GM19328 (cell line): ENCODE measurements at regions not wholly inside any gene's neighbourhood (a gene's known extent, or its start where the extent isn't known, plus 50 kb on each side); places are given as distances from the start of the nearest gene placed in this dataset.
"Not testable (repeated sequence)": the region's sequence is repeated elsewhere in the genome, so short reads cannot be mapped to it uniquely, and the experiment has no call there.

ENCODE experiments used
- ATAC-seq: cut with Tn5 transposase; IDR thresholded peaks from one replicate; pipeline ENCODE4 v1.9.1; 2021; ENCODE audit warnings: mild to moderate bottlenecking, moderate library complexity; ENCODE audit not compliant: unreplicated experiment

DNA sequence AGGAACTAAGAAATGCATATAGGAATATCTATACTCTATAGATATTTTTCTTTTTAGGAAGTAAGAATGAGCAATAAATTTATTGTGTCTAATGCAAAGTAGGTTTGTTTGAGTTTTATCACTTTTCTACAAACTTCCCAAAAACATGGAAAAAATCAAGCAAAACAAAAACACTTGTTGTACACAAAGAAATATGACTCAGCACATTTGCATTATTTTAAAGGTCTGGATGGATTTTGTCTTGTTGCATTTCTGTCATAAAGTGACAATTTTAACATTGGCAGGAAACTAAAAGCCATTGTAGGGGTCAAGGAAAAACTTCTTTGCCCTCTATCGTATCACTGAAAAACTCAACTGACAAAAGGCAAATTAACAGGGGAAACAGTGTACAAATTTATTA, 267.2 kb downstream of the PYDC2 start:
- ATAC-seq = no peak

DNA sequence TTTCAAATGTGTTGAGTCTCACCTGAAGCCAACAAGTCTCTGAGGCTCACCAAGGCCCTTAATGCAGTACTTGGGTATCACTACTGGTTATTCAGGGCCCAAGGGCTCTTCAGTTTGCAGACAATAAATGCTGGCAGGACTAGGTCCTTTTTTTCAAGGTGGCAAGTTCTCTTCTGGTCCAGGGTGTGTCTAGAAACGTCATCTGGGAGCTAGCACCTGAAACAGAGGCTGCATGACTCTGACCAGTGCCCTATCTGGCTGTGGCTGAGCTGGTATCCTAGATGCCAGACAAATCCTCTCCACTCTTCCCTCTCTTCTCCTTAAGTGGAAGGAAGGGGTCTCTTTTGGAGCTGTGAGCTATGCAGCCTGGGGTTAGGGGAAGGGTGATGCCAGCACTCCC, 276.8 kb downstream of the PYDC2 start:
- no peak for ATAC-seq

DNA sequence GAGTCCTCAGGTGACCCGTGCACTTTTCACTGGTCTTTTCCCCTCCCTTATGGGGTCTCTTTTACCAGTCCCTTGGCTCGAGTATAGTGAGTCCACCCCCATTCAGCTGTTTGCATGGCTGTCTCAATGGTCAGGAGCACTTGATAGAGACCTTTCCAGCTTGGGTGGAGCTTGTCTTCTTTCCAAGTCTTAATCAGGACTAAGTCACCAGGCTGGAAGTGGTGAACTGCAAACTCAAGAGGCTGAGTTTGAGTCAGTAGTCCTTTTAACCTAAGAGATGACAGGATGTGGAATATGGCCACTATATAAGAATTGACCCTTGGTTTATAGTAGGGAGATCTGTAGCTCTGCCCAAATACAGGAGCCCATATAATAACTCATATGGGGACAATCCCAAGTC, 279.7 kb downstream of the PYDC2 start:
- ATAC-seq = no peak

DNA sequence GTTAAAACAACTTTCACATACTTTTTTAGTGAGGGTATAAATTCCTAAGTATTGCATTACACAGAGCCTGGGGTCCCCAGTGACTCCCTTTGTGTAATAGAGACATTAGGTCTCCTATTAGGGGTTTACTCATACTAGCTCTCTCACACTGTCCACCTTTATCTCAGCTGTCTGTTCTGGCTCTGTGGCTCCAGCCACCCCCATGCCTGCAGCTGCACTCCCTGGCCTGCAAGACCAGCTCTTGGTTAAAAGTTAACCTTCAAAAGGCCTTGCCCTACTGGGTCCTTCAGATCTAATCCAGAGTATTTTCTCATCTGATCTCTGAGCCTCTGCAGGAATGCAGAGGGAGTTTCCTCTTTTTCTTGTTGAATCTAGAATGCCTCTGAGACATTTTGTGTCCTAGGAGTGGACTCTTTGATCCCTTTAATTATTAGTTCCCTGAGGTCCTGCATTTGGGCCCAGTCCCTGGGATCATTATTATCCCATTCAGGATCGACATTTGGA, 280.9 kb downstream of the PYDC2 start:
- ATAC-seq = not testable (repeated sequence)

DNA sequence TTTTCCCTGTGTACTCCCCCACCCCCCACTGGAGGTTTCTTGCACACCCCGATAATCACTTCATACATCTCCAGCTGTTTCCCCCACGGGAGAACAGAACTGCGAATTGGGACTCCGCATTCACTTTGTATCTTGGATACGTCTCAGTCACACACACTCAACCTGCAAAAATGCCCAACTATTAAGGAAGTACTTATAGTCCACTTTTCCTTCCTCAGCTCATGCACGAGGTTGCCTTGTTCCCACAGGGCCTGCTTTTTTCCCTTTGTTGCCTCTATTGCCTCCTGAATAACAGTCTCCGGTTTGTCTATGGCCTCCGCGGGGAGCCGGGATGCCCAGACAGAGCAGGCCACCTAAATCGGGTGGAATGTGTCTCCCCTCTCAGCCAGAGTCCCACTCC, 282.3 kb downstream of the PYDC2 start:
- ATAC-seq = no peak

DNA sequence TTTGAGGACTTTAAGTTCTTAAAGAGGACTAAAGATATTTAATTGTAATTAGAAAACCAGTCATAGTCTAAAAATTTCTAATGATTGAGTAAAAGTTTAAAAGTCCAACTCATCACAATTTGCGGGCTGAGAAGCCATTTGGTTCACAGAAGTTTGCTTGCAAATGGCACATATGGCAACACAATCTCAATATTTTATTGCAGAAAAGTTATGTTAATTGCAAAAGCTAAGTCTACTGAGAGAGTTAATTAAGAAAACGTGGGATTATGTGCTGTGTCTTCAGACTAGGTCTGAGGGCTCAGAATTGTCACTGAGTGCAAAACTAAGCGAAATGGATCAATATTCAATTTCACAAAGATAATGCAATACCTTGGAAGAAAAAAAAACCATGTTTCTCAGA, 289.7 kb downstream of the PYDC2 start:
- ATAC-seq = no peak

- no peak for ATAC-seq
Observed at GRCh38 chr3:191753196-191753595, 292.2 kb downstream of the PYDC2 start.

DNA sequence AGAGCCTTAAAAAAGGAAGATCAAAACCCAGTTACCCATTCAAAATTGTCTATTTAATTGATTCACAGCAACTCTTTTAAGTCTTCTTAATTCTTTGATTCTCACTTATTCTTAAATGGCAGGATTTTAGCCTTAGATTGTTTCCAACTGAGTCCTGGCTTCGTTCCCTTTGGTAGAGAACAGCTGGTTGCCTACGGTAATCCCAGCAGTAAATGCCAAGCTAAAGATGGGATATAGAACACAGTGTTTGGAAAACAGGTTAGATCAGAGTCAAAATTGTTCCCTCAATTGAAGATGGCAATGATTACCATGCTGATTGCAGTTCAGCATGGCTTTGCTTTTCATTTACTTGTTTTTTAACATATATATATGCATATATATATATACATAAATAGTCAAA, 300.9 kb downstream of the PYDC2 start:
- ATAC-seq = no peak

DNA sequence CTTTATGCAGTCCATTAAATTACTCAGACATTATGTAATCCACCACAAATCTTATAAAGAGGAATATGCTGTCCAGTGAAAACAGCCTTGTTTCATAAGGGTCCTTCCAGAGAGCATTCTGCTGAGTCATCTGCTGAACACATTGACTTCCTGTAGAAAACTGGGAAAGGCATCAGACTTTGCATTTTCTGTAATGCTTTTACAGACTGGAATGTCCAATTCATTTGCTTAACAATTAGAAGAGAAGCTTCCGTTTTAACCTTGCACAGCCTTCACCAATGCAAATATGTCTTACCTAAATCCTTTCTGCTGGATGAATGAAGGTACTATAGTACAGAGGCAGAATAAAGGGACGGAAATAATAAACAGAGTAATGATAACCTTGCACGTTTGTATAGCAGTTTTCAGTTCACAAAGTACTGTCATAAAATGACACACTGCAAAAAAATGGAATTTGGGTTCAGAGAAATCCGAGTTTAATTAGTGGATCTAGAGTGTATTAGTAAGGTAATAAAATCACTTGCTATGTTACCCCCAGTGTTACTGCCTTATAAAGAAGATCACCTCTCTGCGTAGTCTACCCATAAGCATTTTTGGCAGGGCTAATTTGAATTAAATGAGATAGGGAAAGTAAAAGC, 301.5 kb downstream of the PYDC2 start:
- no peak for ATAC-seq

- ATAC-seq = no peak
Observed at GRCh38 chr3:191768421-191768820, 307.5 kb downstream of the PYDC2 start.

GRCh38 chr3:191770541-191770940, 309.6 kb downstream of the PYDC2 start:
- ATAC-seq = no peak

GRCh38 chr3:191774485-191774884, 313.5 kb downstream of the PYDC2 start:
- ATAC-seq = no peak

GRCh38 chr3:191775451-191776233, 314.7 kb downstream of the PYDC2 start:
- ATAC-seq = no peak

DNA sequence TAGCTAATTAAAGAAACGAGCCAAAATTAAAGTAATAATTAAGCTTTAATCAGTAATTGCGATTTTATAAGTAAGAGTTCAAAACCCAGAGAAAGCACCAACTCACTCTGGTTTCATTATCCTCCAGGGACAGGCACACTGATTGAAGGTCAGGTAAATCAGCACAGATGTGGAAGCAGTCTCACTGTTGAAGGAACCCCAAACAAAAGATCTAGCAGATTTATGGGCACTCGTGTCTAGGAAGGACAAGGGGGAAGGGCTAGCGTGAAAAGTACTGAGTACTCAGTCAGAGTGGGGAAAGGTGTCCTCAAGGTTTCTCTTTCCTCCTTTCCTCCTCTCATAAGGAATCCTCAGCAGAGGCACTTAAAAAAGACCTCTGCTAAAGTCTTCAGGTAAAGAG, 320.1 kb downstream of the PYDC2 start:
- no peak for ATAC-seq

GRCh38 chr3:191783024-191783423, 322.1 kb downstream of the PYDC2 start:
- no peak for ATAC-seq

GRCh38 chr3:191790934-191791333, 330.0 kb downstream of the PYDC2 start:
- ATAC-seq = no peak

DNA sequence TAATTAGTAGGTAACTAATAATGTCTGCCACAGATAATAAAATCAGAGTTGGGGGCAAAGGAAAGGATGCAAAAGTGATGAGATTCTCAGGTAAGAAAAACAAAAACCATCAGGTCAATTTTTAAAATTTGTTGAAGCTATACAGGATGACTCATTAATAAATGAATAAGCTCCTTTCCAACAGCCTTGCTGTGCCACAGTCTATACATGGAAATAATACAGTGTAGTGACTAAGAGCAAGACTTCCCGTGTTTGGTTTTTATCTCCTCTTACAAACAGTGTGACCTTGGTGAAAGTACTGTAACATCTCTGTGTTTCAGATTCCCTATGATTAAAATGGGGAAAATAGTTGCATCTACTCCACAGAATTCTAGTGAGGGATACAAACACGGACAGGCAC, 331.6 kb downstream of the PYDC2 start:
- no peak for ATAC-seq

- ATAC-seq = no peak
Observed at GRCh38 chr3:191795196-191795595, 334.2 kb downstream of the PYDC2 start.

GRCh38 chr3:191797271-191797670, 336.3 kb downstream of the PYDC2 start:
- no peak for ATAC-seq

- no peak for ATAC-seq
Observed at GRCh38 chr3:191802671-191803070, 341.7 kb downstream of the PYDC2 start.

GRCh38 chr3:191804935-191805334, 344.0 kb downstream of the PYDC2 start:
- ATAC-seq = no peak

DNA sequence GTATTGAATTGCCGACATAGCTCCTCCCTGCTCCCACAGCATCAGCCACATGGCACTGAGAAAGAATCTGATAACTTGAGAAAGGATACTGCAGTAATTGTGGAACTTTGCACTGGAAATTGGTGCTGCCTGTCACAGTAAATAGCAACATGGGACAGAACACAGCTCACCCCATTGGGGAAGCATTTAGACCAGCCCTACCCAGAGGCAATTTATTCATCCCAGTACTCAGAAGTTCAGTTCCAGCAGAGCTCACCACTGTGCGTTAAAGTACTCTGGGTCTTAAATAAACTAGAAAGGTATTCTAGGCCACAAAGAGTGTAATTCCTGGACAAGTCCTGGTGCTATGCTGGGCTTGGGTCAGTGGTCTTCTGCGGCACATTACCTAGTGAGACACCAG, 347.1 kb downstream of the PYDC2 start:
- no peak for ATAC-seq
